ENCODE measurements at regions not wholly inside any gene's neighbourhood (a gene's known extent, or its start where the extent isn't known, plus 50 kb on each side); places are given as distances from the start of the nearest gene placed in this dataset.

DNA sequence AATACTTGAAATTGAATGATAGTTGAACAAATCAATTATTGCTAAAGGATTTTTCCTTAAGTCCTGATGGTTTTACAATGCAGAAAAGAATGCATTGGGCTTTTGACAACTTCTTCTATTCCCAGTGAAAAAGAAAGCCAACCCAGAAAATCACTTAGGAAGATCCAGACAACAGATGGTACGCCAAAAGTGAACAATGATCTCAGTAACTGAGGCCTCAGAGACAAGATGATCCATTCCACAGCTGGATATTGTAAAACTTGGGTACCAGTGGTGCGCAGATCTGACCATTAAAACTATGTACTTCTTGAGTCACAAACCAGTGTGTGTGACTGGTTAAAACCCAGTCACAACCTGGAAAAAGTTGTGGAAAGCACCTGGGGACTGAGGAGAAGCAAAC, 173.5 kb downstream of the ETAA1 start:
- TF ChIP-seq EP300 (IDR thresholded peaks at IDR 0.05; ENCODE audit: low read depth): no peak
- no peak for TF ChIP-seq POLR2AphosphoS5 (IDR thresholded peaks at IDR 0.05)
- TF ChIP-seq, protein P1, sequence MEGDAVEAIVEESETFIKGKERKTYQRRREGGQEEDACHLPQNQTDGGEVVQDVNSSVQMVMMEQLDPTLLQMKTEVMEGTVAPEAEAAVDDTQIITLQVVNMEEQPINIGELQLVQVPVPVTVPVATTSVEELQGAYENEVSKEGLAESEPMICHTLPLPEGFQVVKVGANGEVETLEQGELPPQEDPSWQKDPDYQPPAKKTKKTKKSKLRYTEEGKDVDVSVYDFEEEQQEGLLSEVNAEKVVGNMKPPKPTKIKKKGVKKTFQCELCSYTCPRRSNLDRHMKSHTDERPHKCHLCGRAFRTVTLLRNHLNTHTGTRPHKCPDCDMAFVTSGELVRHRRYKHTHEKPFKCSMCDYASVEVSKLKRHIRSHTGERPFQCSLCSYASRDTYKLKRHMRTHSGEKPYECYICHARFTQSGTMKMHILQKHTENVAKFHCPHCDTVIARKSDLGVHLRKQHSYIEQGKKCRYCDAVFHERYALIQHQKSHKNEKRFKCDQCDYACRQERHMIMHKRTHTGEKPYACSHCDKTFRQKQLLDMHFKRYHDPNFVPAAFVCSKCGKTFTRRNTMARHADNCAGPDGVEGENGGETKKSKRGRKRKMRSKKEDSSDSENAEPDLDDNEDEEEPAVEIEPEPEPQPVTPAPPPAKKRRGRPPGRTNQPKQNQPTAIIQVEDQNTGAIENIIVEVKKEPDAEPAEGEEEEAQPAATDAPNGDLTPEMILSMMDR (IDR thresholded peaks at IDR 0.05): no peak
- no peak for TF ChIP-seq POLR2A (IDR thresholded peaks at IDR 0.05)
- 0 to 62% methylated on average over 1 to 2 of the region's 2 CpGs for WGBS, 2 donors (ENCODE audit: low coverage in 1 of 2)
- H3K27me3 ChIP-seq: no peaks in the 10 kb centered on the region
- no peak overlapping the region for H3K4me3 ChIP-seq
- no peaks in the 10 kb centered on the region for H3K36me3 ChIP-seq
- H3K27ac ChIP-seq: no peak overlapping the region
- in situ Hi-C loops (cut with MboI; ENCODE audit: low pct_ligation_motif_present in 1 of 4, low pct_unique_long_range_greater_than_20kb in 1 of 4, low sequenced_read_pairs in 3 of 4) (no loop called here), intact Hi-C loops (cut with DNase I; ENCODE audit: low total_unique reads) (no loop called here)
- no peaks in the 10 kb centered on the region for H3K9me3 ChIP-seq
- H3K4me1 ChIP-seq: no peaks in the 10 kb centered on the region
- DNase-seq: no peak

DNA sequence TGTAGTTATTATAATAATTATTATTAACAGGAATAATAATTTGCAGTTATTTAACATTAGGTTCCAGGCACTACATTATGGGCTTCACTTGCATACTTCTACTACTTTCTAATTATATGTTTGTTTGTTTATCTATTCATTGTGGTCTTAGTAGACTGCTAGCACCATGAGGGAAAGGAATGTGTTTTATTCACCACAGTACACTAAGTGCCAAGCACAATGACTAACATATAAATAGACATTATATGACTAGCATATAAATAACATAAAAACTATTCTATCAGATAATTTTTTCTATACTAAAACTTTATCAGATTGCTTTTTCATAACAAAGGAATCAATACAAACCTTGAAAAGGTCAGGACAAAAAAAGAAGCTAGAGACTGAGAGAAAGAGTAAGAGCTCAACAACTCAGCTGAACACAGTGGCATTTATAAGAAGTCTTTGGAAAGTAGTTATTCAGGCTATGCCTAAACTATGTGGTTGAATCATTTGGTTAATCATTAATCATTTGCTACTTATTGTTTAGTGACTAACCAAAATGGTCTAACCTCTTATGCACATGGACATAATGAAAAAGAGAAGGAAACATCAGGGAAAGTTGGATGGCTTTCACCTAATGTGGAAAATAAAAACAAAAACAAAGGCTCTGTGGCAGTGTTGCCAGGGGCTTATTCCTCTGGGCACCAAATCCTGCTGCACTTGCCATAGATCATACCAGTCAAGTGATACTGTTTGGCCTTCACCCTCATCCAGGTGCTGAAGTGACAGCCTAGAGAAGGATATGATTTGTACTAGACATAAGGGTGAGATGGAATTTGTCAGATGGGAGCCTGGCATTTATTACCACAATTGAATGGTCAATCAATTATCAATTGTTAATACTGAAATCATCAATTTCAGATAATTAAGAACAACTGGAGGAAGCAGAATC, 174.9 kb downstream of the ETAA1 start:
- Histone ChIP-seq H3K9me3 (no peaks in the 10 kb centered on the region), H3K4me1 (no peaks in the 10 kb centered on the region), H3K36me3 (no peaks in the 10 kb centered on the region), H3K27ac (peak overlapping the region in 1 of 4 donors; percentile 44), H3K27me3 (no peaks in the 10 kb centered on the region), H3K4me3 (no peak overlapping the region)
- TF ChIP-seq POLR2A (IDR thresholded peaks at IDR 0.05): no peak
- TF ChIP-seq, protein P1 (IDR thresholded peaks at IDR 0.05): no peak
- TF ChIP-seq EP300 (IDR thresholded peaks at IDR 0.05; ENCODE audit: low read depth): no peak
- TF ChIP-seq POLR2AphosphoS5 (IDR thresholded peaks at IDR 0.05): no peak
- in situ Hi-C loops (cut with MboI; ENCODE audit: low pct_ligation_motif_present in 1 of 4, low pct_unique_long_range_greater_than_20kb in 1 of 4, low sequenced_read_pairs in 3 of 4) (no loop called here), intact Hi-C loops (cut with DNase I; ENCODE audit: low total_unique reads) (no loop called here)
- DNase-seq: no peak

DNA sequence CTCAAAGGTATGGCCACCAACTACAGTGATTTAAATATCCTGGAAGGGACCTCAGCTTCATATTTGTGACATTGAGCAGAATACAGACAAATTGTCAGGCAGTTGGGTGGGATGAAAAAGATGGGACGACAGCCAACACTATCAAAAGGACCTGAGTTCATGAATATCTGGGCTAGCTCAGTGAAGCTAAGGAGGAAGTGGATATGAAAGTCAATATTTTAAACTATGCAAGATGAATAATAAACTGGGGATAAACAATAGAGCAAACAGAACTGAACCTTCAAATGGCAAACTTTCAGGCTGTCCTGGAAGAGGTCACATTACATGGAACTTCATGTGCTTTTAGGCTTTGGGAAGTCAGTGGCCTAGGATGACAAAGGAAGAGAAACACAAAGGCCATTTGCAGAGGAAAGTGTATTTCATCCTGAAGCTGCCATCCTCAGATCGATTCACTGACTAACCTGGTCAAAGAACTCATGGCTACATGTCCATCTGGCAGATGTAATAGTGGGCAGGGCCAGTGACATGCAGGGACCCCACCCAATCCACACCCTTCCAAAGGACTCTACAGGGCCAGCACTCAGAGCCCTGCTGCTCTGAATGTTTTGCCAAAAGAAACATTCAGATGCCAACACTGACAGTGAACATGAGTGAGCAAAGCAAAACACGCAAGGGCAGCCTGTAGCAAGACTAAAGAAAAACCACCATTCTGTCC, 175.7 kb downstream of the ETAA1 start:
- H3K27ac ChIP-seq: peak overlapping the region in 2 of 4 donors; percentile 2 to 44
- WGBS, 2 donors (ENCODE audit: low coverage in 1 of 2): 44 to 50% methylated on average over 2 to 3 of the region's 3 CpGs

DNA sequence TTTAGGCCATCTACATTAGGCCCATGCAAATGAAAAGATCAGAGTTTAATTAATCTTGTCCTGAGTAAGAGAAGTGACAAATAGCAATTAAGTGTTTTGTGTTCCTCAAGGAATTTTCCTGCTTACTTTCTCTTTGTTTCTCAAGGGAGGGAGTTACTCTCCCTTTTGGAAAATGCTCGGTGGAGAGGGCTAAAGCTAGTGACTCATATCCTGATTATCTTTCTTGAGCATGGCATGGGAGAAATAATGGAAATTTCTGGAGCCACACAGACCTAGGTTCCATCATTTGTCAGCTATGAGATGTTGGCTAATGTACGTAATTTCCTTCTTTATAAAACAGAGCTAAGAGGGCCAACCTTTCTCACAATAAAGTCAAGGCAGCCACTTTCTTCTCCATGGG, 177.1 kb downstream of the ETAA1 start:
- no peak overlapping the region for H3K4me3 ChIP-seq
- 77 to 83% methylated on average over 2 of the region's 2 CpGs for WGBS, 2 donors (ENCODE audit: low coverage in 1 of 2)
- no peaks in the 10 kb centered on the region for H3K9me3 ChIP-seq
- no peaks in the 10 kb centered on the region for H3K27me3 ChIP-seq
- no peaks in the 10 kb centered on the region for H3K4me1 ChIP-seq
- intact Hi-C loops (cut with DNase I; ENCODE audit: low total_unique reads): no loop called here
- in situ Hi-C loops (cut with MboI; ENCODE audit: low pct_ligation_motif_present in 1 of 4, low pct_unique_long_range_greater_than_20kb in 1 of 4, low sequenced_read_pairs in 3 of 4): no loop called here
- TF ChIP-seq POLR2AphosphoS5 (IDR thresholded peaks at IDR 0.05): no peak
- TF ChIP-seq POLR2A (IDR thresholded peaks at IDR 0.05): no peak
- no peak for TF ChIP-seq EP300 (IDR thresholded peaks at IDR 0.05; ENCODE audit: low read depth)
- TF ChIP-seq, protein P1 (IDR thresholded peaks at IDR 0.05): no peak
- no peak for DNase-seq
- H3K36me3 ChIP-seq: no peaks in the 10 kb centered on the region
- no peak overlapping the region for H3K27ac ChIP-seq

More for the DNA sequence above, 175.7 kb downstream of the ETAA1 start:
- intact Hi-C loops (cut with DNase I; ENCODE audit: low total_unique reads): no loop called here
- no peaks in the 10 kb centered on the region for H3K9me3 ChIP-seq
- TF ChIP-seq POLR2AphosphoS5 (IDR thresholded peaks at IDR 0.05): no peak
- TF ChIP-seq, protein P1 (IDR thresholded peaks at IDR 0.05): no peak
- no peak for TF ChIP-seq POLR2A (IDR thresholded peaks at IDR 0.05)
- TF ChIP-seq EP300 (IDR thresholded peaks at IDR 0.05; ENCODE audit: low read depth): no peak
- in situ Hi-C loops (cut with MboI; ENCODE audit: low pct_ligation_motif_present in 1 of 4, low pct_unique_long_range_greater_than_20kb in 1 of 4, low sequenced_read_pairs in 3 of 4): no loop called here
- no peaks in the 10 kb centered on the region for H3K27me3 ChIP-seq
- no peak overlapping the region for H3K4me3 ChIP-seq
- DNase-seq: peak; percentile 33
- no peaks in the 10 kb centered on the region for H3K4me1 ChIP-seq
- no peaks in the 10 kb centered on the region for H3K36me3 ChIP-seq

Data from transverse colon (tissue), 4 donors.